Activated T-helper 2 cell treated with anti-CD3 and anti-CD28 coated beads, Interferon-gamma antibody, Interleukin-2, Interleukin-4, amounts not matched to agents 10 μg/mL and 5 μg/mL and 100 μg/mL, durations not matched to agents 14 hours and 24 hours and 36 hours (primary cell): ENCODE measurements at regions not wholly inside any gene's neighbourhood (a gene's known extent, or its start where the extent isn't known, plus 50 kb on each side); places are given as distances from the start of the nearest gene placed in this dataset.
"Not testable (repeated sequence)": the region's sequence is repeated elsewhere in the genome, so short reads cannot be mapped to it uniquely, and the experiment has no call there.

Experiments
- DNase-seq: peaks from one replicate; pipeline ENCODE4 v3.0.0; 2021; ENCODE audit warnings: low spot score
- H3K27ac Mint-ChIP-seq: one replicate; pipeline ENCODE4 v1.8.0; 2021; ENCODE audit warnings: mixed read lengths
- H3K27me3 Mint-ChIP-seq: one replicate; pipeline ENCODE4 v1.8.0; 2021; ENCODE audit warnings: low read depth, mixed read lengths
- H3K36me3 Mint-ChIP-seq: one replicate; pipeline ENCODE4 v1.8.0; 2021; ENCODE audit warnings: low read depth, mixed read lengths
- H3K4me1 Mint-ChIP-seq: one replicate; pipeline ENCODE4 v1.8.0; 2021; ENCODE audit warnings: low read depth, mixed read lengths
- H3K4me3 Mint-ChIP-seq: one replicate; pipeline ENCODE4 v1.8.0; 2021; ENCODE audit warnings: low read depth, mild to moderate bottlenecking, moderate library complexity, mixed read lengths
- H3K9me3 Mint-ChIP-seq: one replicate; pipeline ENCODE4 v1.8.0; 2021; ENCODE audit warnings: mixed read lengths
- intact Hi-C: fragments of 100-400 bp; cut with micrococcal nuclease; formaldehyde crosslinking; loops from one replicate; pipeline ENCODE4 v1.15.1; 2023

- Mint-ChIP-seq H3K4me3 (no peak overlapping the region), H3K27me3 (peaks cover 2% of the 10 kb centered on the region), H3K4me1 (no peaks in the 10 kb centered on the region), H3K36me3 (no peaks in the 10 kb centered on the region), H3K9me3 (no peaks in the 10 kb centered on the region), H3K27ac (no peak overlapping the region)
- intact Hi-C loops: no loop called here
- DNase-seq: no peak
These were observed 254.0 kb upstream of the IL12A start for GRCh38 chr3:159734681-159735080.

DNA sequence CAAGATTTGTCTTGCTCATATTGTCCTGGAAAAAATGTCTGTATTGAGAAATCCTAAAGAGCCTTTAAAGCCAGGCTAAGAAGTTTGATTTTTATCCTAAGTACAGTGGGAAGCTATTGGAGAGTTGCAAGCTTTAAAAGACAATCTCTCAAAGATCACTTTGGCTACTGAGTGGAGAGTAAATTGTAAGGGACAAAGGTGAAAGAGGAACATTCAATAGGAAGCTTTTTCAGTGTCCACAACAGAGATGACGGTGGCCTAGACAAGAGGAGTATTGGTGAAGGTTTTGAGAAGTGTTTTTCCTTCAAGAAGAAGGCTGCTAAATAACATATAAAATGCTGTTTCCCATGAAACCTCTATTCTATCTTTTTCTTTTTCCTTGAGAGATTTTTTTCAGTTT is 249.5 kb upstream of the IL12A start:
- peaks cover 4% of the 10 kb centered on the region for H3K27me3 Mint-ChIP-seq
- no peaks in the 10 kb centered on the region for H3K9me3 Mint-ChIP-seq
- H3K4me1 Mint-ChIP-seq: no peaks in the 10 kb centered on the region
- intact Hi-C loops: no loop called here
- DNase-seq: no peak
- no peaks in the 10 kb centered on the region for H3K36me3 Mint-ChIP-seq
- no peak overlapping the region for H3K27ac Mint-ChIP-seq
- H3K4me3 Mint-ChIP-seq: no peak overlapping the region

- Mint-ChIP-seq H3K9me3 (no peaks in the 10 kb centered on the region), H3K27ac (no peak overlapping the region), H3K4me3 (no peak overlapping the region), H3K4me1 (no peaks in the 10 kb centered on the region), H3K27me3 (peaks cover 4% of the 10 kb centered on the region), H3K36me3 (no peaks in the 10 kb centered on the region)
- intact Hi-C loops: no loop called here
- no peak for DNase-seq
These were observed 248.7 kb upstream of the IL12A start for GRCh38 chr3:159739969-159740368.

GRCh38 chr3:159741281-159741680 is 247.4 kb upstream of the IL12A start:
- Mint-ChIP-seq H3K27ac (no peak overlapping the region), H3K4me1 (no peaks in the 10 kb centered on the region), H3K4me3 (no peak overlapping the region), H3K27me3 (peaks cover 4% of the 10 kb centered on the region), H3K9me3 (no peaks in the 10 kb centered on the region), H3K36me3 (no peaks in the 10 kb centered on the region)
- intact Hi-C loops: no loop called here
- no peak for DNase-seq

DNA sequence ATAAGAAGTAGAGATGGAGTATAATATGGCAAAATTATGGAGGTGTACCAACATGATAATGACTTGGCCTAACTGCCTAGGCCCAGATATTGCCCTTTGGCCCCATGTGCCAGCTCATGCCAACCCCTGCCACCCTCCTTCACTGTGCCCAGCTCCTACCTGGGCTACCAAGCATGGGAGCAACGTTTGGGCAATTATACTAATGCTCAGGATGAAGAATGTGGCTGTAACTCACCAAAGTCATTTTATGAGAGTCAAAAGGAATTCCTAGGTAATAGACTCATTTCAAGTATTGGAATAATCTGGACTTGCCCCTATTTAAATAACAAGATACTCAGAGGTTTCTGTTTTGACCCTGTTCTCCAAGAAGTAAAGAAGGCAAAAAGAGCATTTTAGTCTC is 240.2 kb upstream of the IL12A start:
- H3K27me3 Mint-ChIP-seq: peaks cover 4% of the 10 kb centered on the region
- H3K4me3 Mint-ChIP-seq: no peak overlapping the region
- no peaks in the 10 kb centered on the region for H3K9me3 Mint-ChIP-seq
- no peak overlapping the region for H3K27ac Mint-ChIP-seq
- H3K36me3 Mint-ChIP-seq: no peaks in the 10 kb centered on the region
- intact Hi-C loops: no loop called here
- no peaks in the 10 kb centered on the region for H3K4me1 Mint-ChIP-seq
- DNase-seq: no peak

- H3K9me3 Mint-ChIP-seq: no peaks in the 10 kb centered on the region
- no peaks in the 10 kb centered on the region for H3K4me1 Mint-ChIP-seq
- intact Hi-C loops: no loop called here
- no peak for DNase-seq
- H3K27ac Mint-ChIP-seq: no peak overlapping the region
- H3K4me3 Mint-ChIP-seq: no peak overlapping the region
- peaks cover 5% of the 10 kb centered on the region for H3K27me3 Mint-ChIP-seq
- no peaks in the 10 kb centered on the region for H3K36me3 Mint-ChIP-seq
These were observed 239.2 kb upstream of the IL12A start for GRCh38 chr3:159749406-159749805.

DNA sequence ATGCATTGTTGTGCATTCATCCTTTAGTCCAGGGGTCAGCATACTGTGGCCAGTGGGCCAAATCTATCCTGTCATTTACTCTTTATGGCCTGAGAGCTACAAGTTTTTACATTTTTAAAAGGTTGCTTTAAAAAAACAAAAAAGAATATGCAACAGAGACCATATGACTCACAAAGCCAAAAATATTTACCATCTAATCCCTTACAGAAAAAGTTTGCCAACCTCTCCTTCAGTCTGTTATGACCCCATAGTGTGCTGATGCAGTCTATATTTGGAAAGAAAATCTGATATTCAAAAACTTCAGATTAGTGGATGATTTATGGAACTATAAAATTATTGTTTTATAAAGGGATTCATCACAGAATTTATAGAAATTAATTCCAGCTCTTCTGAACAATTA is 237.5 kb upstream of the IL12A start:
- Mint-ChIP-seq H3K4me1 (no peaks in the 10 kb centered on the region), H3K36me3 (no peaks in the 10 kb centered on the region), H3K27me3 (peaks cover 5% of the 10 kb centered on the region), H3K9me3 (no peaks in the 10 kb centered on the region), H3K27ac (no peak overlapping the region), H3K4me3 (no peak overlapping the region)
- intact Hi-C loops: no loop called here
- DNase-seq: no peak

DNA sequence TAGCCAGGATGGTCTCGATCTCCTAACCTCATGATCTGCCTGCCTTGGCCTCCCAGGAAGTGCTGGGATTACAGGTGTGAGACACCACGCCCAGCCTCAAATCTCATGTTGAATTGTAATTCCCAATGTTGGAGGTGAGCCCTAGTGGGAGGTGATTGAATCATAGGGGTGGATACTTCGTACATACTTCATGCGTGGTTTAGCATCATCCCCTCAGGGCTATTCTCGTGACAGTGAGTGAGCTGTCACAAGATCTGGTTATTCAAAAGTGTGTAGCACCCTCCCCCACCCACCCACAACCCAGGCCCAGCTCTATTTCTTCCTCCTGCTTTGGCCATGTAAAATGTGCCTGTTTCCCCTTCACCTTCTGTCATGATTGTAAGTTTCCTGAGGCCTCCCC is 236.9 kb upstream of the IL12A start:
- Mint-ChIP-seq H3K4me1 (no peaks in the 10 kb centered on the region), H3K4me3 (no peak overlapping the region), H3K27me3 (peaks cover 5% of the 10 kb centered on the region), H3K36me3 (no peaks in the 10 kb centered on the region), H3K9me3 (peaks cover 3% of the 10 kb centered on the region), H3K27ac (no peak overlapping the region)
- DNase-seq: no peak
- intact Hi-C loops: no loop called here

DNA sequence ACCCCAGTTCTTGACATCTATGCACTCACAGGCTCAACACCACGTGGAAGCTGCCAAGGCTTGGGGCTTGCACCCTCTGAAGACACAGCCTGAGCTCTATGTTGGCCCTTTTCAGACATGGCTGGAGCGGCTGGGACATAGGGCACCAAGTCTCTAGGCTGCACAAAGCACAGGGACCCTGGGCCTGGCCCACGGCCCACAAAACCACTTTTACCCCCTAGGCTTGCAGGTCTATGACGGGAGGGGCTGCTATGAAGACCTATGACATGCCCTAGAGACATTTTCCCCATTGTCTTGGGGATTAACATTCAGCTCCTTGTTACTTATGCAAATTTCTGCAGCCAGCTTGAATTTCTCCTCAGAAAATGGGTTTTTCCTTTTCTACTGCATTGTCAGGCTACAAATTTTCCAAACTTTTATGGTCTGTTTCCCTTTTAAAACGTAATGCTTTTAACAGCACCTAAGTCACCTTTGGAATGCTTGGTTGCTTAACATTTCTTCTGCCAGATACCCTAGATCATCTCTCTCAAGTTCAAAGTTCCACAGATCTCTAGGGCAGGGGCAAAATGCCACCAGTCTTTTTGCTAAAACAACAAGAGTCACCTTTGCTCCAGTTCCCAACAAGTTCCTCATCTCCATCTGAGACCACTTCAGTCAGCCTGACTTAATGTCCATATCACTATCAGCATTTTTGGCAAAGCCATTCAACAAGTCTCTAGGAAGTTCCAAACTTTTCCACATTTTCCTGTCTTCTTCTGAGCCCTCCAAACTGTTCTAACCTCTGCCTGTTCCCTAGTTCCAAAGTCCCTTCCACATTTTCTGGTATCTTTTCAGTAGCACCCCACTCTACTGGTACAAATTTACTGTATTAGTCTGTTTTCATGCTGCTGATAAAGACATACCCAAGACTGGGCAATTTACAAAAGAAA is 232.1 kb upstream of the IL12A start:
- H3K27ac Mint-ChIP-seq, H3K9me3 Mint-ChIP-seq, H3K4me3 Mint-ChIP-seq, DNase-seq, H3K36me3 Mint-ChIP-seq, intact Hi-C loops, H3K4me1 Mint-ChIP-seq: not testable (repeated sequence)
- peaks cover 18% of the 10 kb centered on the region for H3K27me3 Mint-ChIP-seq

DNA sequence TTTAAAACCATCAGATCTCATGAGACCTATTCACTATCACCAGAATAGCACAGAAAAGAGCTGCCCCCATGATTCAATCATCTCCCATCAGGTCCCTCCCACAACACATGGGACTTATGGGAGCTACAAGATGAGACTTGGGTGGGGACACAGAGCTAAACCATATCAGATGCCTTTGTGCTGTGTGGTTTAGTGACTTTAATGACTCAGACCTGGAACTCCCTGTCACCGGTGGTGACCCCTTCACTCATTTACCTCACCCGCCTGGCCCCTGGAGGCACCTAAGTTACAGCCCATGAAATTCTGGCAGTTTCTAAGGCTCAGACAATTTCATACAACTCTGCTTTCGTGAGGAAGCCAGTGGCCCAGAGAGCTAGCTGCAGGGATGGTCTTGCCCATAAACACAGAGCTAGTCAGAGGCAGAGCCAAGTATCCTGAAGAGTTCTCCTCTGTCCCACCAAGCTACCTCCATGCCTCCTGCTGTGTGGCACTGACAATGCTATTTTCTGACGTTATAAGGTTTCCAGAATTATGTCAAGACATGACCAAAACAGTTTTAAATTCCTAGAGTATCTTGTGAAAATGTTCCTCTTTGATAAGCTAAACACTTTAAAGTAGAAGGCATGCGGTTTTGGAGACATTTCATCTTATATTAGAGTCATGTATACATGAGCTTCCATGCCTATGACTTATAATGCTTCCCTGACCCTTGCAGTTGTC is 231.1 kb upstream of the IL12A start:
- Mint-ChIP-seq H3K27ac (no peak overlapping the region), H3K27me3 (peaks cover 27% of the 10 kb centered on the region), H3K4me1 (peaks cover 2% of the 10 kb centered on the region), H3K4me3 (no peak overlapping the region), H3K36me3 (no peaks in the 10 kb centered on the region), H3K9me3 (peaks cover 7% of the 10 kb centered on the region)
- DNase-seq: no peak
- intact Hi-C loops: no loop called here

DNA sequence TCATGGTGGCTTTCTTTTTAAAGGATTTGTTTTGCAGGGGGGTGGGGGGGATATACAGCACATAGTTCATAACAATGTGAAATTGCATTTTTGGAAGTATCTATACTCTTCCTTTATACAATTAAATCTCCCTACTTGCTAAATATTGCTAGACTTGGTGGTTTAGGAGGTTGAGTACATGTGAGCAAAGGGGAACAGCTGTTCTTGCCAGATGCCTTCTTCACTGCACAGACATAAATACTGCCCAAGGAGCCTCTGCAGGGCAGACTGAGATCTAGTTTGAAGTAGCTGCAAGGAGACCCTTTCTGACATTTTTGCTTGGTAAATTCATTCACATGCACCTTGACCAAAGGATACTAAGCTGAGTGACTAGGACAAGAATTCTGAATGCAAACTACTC is 228.6 kb upstream of the IL12A start:
- Mint-ChIP-seq H3K9me3 (peaks cover 7% of the 10 kb centered on the region), H3K4me3 (no peak overlapping the region), H3K36me3 (no peaks in the 10 kb centered on the region), H3K4me1 (peaks cover 7% of the 10 kb centered on the region), H3K27ac (no peak overlapping the region), H3K27me3 (peaks cover 33% of the 10 kb centered on the region)
- intact Hi-C loops: loop anchor here (10.0 kb wide), 2 partner anchors 225 to 465 kb away; partner anchors contain the start of genes C3orf80 and IL12A
- no peak for DNase-seq

- no peak overlapping the region for H3K27ac Mint-ChIP-seq
- no peak for DNase-seq
- no peak overlapping the region for H3K4me3 Mint-ChIP-seq
- peaks cover 16% of the 10 kb centered on the region for H3K4me1 Mint-ChIP-seq
- intact Hi-C loops: loop anchor here (10.0 kb wide), 2 partner anchors 223 to 463 kb away; partner anchors contain the start of genes C3orf80 and IL12A
- peaks cover 7% of the 10 kb centered on the region for H3K9me3 Mint-ChIP-seq
- no peaks in the 10 kb centered on the region for H3K36me3 Mint-ChIP-seq
- peaks cover 46% of the 10 kb centered on the region for H3K27me3 Mint-ChIP-seq
These were observed 227.3 kb upstream of the IL12A start for GRCh38 chr3:159761369-159761768.
